ENCODE measurements at regions not wholly inside any gene's neighbourhood (a gene's known extent, or its start where the extent isn't known, plus 50 kb on each side); places are given as distances from the start of the nearest gene placed in this dataset.

GRCh38 chr15:57883701-57884100 lies 177.2 kb downstream of the POLR2M start:
- no peak overlapping the region for H3K4me3 ChIP-seq (ENCODE audit: extremely low read depth in 1 of 4, insufficient read depth in 2 of 4, low read depth in 3 of 4, low read length in 4 of 4)
- H2BK15ac ChIP-seq (ENCODE audit: low read length) = no peak overlapping the region
- no peak overlapping the region for H3K9ac ChIP-seq (replicated peaks in 1 of 4; ENCODE audit: extremely low read depth in 1 of 4, low read depth in 3 of 4, low read length in 3 of 4)
- H3K9me3 ChIP-seq (ENCODE audit: insufficient read depth in 2 of 2, low read depth in 1 of 2, low read length in 1 of 2) = no peaks in the 10 kb centered on the region
- H3K27ac ChIP-seq (ENCODE audit: low read depth, low read length) = no peak overlapping the region
- no peak for TF ChIP-seq CTBP2 (IDR thresholded peaks at IDR 0.05; ENCODE audit: borderline replicate concordance, insufficient read depth, insufficient read length, low read length)
- no peak for TF ChIP-seq CHD1 (IDR thresholded peaks at IDR 0.05; ENCODE audit: low read depth, low read length)
- TF ChIP-seq, protein P1, sequence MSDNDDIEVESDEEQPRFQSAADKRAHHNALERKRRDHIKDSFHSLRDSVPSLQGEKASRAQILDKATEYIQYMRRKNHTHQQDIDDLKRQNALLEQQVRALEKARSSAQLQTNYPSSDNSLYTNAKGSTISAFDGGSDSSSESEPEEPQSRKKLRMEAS (IDR thresholded peaks at IDR 0.05) = no peak
- TF ChIP-seq BACH1 (IDR thresholded peaks at IDR 0.05; ENCODE audit: low read length) = no peak
- TF ChIP-seq NANOG (IDR thresholded peaks at IDR 0.05; ENCODE audit: insufficient read depth, low read depth, low read length, poor library complexity, severe bottlenecking) = no peak
- TF ChIP-seq RNF2 (IDR thresholded peaks at IDR 0.05; ENCODE audit: borderline replicate concordance, low read depth, low read length, missing control alignments, poor library complexity, severe bottlenecking) = no peak
- no peak for TF ChIP-seq E2F6 (IDR thresholded peaks at IDR 0.05)
- TF ChIP-seq TCF12 (IDR thresholded peaks at IDR 0.05; ENCODE audit: low read depth, low read length) = no peak
- no peak for TF ChIP-seq ATF3 (IDR thresholded peaks at IDR 0.05; ENCODE audit: insufficient read depth, low read depth, low read length)
- no peak for TF ChIP-seq RBBP5 (IDR thresholded peaks at IDR 0.05; ENCODE audit: borderline replicate concordance, low read depth, low read length)
- no peak for TF ChIP-seq KDM1A (IDR thresholded peaks at IDR 0.05; ENCODE audit: borderline replicate concordance, low read length)
- TF ChIP-seq CHD2 (IDR thresholded peaks at IDR 0.05; ENCODE audit: low read length) = no peak
- H3K36me3 ChIP-seq (ENCODE audit: control insufficient read depth in 2 of 4, insufficient read depth in 4 of 4, low read length in 3 of 4) = no peaks in the 10 kb centered on the region
- no peaks in the 10 kb centered on the region for H3K27me3 ChIP-seq (replicated peaks in 1 of 4; ENCODE audit: control insufficient read depth in 3 of 4, extremely low read depth in 1 of 4, insufficient read depth in 3 of 4, low read length in 3 of 4)
- H4K20me1 ChIP-seq (replicated peaks in 1 of 2; ENCODE audit: control insufficient read depth in 1 of 2, insufficient read depth in 2 of 2, low read length in 2 of 2) = no peaks in the 10 kb centered on the region
- H2BK5ac ChIP-seq (ENCODE audit: low read depth, low read length) = no peak overlapping the region
- no peaks in the 10 kb centered on the region for H3K4me1 ChIP-seq (replicated peaks in 1 of 4; ENCODE audit: control insufficient read depth in 3 of 4, insufficient read depth in 4 of 4, low read length in 3 of 4)
- no peak overlapping the region for H3K4me2 ChIP-seq (ENCODE audit: insufficient read depth in 1 of 2, low read depth in 2 of 2, low read length in 2 of 2)
- ChIA-PET CTCF (ENCODE audit: partially characterized antibody) (interaction anchor here (1.1 to 3.1 kb wide), 6 partner anchors 9 to 187 kb away, joined by 3 to 11 read pairs (median 4); no protein-coding TSS in a partner anchor), POLR2A (ENCODE audit: partially characterized antibody) (no interaction called here)
- no peak overlapping the region for H3K23ac ChIP-seq (ENCODE audit: insufficient read length)
- no peak overlapping the region for H3K18ac ChIP-seq (ENCODE audit: extremely low read depth, low read length)
- H2BK20ac ChIP-seq (ENCODE audit: low read length) = no peak overlapping the region
- no peak overlapping the region for H3K14ac ChIP-seq (ENCODE audit: insufficient read length)
- no peak overlapping the region for H2BK120ac ChIP-seq (replicated peaks; ENCODE audit: low read depth, low read length)
- no peak overlapping the region for H4K91ac ChIP-seq (replicated peaks; ENCODE audit: insufficient read length, low read length)
- WGBS, 2 experiments (ENCODE audit: extremely low coverage in 1 of 2, insufficient coverage in 1 of 2, insufficient read length in 1 of 2, insufficient replicate concordance in 2 of 2, low coverage in 1 of 2, low lambda C conversion rate in 2 of 2, missing lambda C conversion rate in 1 of 2) = 93% methylated on average over 1 of the region's 1 CpG; no CpG with 5 or more reads in 1 of the 2 experiments
- no peak overlapping the region for H2BK12ac ChIP-seq (ENCODE audit: low read depth, low read length)
- H2AK5ac ChIP-seq (ENCODE audit: low read depth, low read length) = no peak overlapping the region
- no peaks in the 10 kb centered on the region for H3K23me2 ChIP-seq (ENCODE audit: low read depth, low read length)
- H3K79me2 ChIP-seq (ENCODE audit: control insufficient read depth in 1 of 2, insufficient read depth in 2 of 2, low read length in 2 of 2) = no peaks in the 10 kb centered on the region
- no peaks in the 10 kb centered on the region for H3K79me1 ChIP-seq (ENCODE audit: low read depth, low read length)
- FAIRE-seq = no peak
- H3K4ac ChIP-seq (replicated peaks; ENCODE audit: insufficient read length, low read depth, low read length) = no peak overlapping the region
- DNase-seq (ENCODE audit: low read depth in 1 of 2, low spot score in 2 of 2) = no peak
- H3K56ac ChIP-seq (replicated peaks; ENCODE audit: insufficient read length, low read depth, low read length) = no peak overlapping the region
- no peak overlapping the region for H4K8ac ChIP-seq (ENCODE audit: extremely low read depth, insufficient read depth, low read length)
- no peak overlapping the region for H4K5ac ChIP-seq (ENCODE audit: insufficient read length, low read depth, low read length)
- H2AFZ ChIP-seq (ENCODE audit: low read length) = no peak overlapping the region

Measured in H1 (cell line).